ENCODE measurements at regions not wholly inside any gene's neighbourhood (a gene's known extent, or its start where the extent isn't known, plus 50 kb on each side); places are given as distances from the start of the nearest gene placed in this dataset.

DNA sequence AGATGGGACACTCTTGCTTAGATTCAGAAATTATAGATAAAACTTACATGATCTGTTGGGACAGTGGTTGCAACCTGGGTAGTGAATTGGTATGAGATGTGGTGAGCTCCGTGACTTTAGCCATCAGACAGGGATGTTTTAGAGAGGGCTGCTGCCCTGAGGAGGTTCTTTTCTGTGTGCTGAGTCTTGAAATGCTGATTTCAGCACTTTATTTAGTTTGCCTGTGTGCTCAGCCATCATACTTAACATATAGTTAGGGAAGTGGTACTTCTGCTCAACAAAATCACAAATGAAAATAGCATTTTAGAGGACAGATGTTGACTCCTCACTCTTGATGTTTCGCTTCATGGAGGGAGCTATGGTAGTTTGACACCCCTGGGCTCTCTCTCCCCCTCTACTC lies 95.9 kb upstream of the CDH13 start:
- Histone ChIP-seq H3K4me1 (ENCODE audit: insufficient read depth, poor library complexity, severe bottlenecking) (no peaks in the 10 kb centered on the region), H3K27me3 (ENCODE audit: insufficient read depth, poor library complexity, severe bottlenecking) (peaks cover 8% of the 10 kb centered on the region), H3K4me3 (ENCODE audit: severe bottlenecking) (no peak overlapping the region), H3K36me3 (ENCODE audit: low read depth) (no peaks in the 10 kb centered on the region), H3K27ac (ENCODE audit: poor library complexity, severe bottlenecking) (no peak overlapping the region), H3K9me3 (ENCODE audit: severe bottlenecking) (no peaks in the 10 kb centered on the region)
- ATAC-seq (ENCODE audit: low read depth), result no peak
- TF ChIP-seq, protein P1, sequence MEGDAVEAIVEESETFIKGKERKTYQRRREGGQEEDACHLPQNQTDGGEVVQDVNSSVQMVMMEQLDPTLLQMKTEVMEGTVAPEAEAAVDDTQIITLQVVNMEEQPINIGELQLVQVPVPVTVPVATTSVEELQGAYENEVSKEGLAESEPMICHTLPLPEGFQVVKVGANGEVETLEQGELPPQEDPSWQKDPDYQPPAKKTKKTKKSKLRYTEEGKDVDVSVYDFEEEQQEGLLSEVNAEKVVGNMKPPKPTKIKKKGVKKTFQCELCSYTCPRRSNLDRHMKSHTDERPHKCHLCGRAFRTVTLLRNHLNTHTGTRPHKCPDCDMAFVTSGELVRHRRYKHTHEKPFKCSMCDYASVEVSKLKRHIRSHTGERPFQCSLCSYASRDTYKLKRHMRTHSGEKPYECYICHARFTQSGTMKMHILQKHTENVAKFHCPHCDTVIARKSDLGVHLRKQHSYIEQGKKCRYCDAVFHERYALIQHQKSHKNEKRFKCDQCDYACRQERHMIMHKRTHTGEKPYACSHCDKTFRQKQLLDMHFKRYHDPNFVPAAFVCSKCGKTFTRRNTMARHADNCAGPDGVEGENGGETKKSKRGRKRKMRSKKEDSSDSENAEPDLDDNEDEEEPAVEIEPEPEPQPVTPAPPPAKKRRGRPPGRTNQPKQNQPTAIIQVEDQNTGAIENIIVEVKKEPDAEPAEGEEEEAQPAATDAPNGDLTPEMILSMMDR (IDR thresholded peaks at IDR 0.05; ENCODE audit: poor library complexity, severe bottlenecking), result no peak
- DNase-seq (ENCODE audit: low spot score), result no peak

DNA sequence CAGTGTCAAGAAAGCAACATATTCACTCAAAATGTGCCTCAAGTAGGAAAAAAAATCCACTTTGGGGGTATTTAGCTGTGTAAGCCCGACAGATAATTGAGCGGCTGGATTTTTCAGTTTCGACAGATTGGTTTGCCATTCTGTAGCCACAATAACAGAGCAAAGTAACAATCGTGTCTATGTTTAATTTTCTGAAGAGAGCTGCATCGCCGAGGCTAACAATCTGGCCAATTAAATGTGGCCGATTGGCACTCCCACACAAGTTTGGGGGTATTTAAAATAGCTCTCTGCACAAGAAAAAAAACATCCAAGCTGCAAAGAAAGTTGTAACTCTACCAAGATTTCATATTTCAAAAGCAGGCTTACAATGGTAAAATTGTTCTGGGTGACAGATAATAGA lies 99.7 kb upstream of the CDH13 start:
- Histone ChIP-seq H3K9me3 (ENCODE audit: severe bottlenecking) (no peaks in the 10 kb centered on the region), H3K27ac (ENCODE audit: poor library complexity, severe bottlenecking) (no peak overlapping the region), H3K4me3 (ENCODE audit: severe bottlenecking) (no peak overlapping the region), H3K4me1 (ENCODE audit: insufficient read depth, poor library complexity, severe bottlenecking) (no peaks in the 10 kb centered on the region), H3K36me3 (ENCODE audit: low read depth) (no peaks in the 10 kb centered on the region), H3K27me3 (ENCODE audit: insufficient read depth, poor library complexity, severe bottlenecking) (peaks cover 10% of the 10 kb centered on the region)
- TF ChIP-seq, protein P1 (IDR thresholded peaks at IDR 0.05; ENCODE audit: poor library complexity, severe bottlenecking), result no peak
- no peak for ATAC-seq (ENCODE audit: low read depth)
- DNase-seq (ENCODE audit: low spot score), result no peak

DNA sequence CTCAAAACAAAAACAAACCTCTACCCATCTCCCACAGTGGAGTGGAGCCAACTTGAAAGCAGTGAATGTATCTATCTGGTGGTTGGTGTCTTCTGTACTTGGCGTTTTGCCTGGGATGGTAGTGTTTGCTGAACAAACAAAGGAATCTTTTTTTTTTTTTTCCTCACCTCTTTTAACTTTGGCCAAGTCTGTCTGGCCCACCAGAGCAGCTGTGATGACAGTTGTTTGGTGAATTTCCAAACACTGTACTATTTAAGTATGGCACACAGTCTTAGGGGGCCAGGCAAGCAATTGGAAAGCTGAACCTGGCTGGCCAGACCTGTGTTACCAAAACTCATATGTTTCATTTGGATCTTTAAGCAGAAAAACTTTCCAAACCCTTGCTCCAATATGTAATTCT lies 101.8 kb upstream of the CDH13 start:
- ATAC-seq (ENCODE audit: low read depth), result no peak

DNA sequence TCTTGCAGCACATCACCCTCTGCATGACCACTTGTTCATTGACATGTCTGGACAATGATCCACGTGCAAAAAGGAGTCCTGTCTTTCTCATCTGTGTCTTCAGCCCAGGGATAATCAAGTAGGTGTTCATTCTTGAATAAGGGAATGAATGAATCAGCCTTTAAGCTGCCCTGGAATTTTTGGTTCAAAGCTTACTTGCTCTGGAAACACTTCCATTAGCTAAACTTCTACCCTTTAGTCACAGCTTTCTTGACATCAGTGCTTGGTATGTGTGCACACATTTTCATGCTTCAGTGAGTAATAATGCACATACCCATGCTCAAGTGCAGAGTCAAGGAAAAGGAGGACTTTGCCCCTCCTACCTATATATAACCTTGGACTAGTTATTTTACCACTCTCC lies 103.0 kb upstream of the CDH13 start:
- no peak overlapping the region for H3K27ac ChIP-seq (ENCODE audit: poor library complexity, severe bottlenecking)
- H3K4me3 ChIP-seq (ENCODE audit: severe bottlenecking), result no peak overlapping the region
- TF ChIP-seq, protein P1 (IDR thresholded peaks at IDR 0.05; ENCODE audit: poor library complexity, severe bottlenecking), result no peak
- peaks cover 16% of the 10 kb centered on the region for H3K27me3 ChIP-seq (ENCODE audit: insufficient read depth, poor library complexity, severe bottlenecking)
- DNase-seq (ENCODE audit: low spot score) (no peak), ATAC-seq (ENCODE audit: low read depth) (no peak)
- no peaks in the 10 kb centered on the region for H3K4me1 ChIP-seq (ENCODE audit: insufficient read depth, poor library complexity, severe bottlenecking)
- H3K9me3 ChIP-seq (ENCODE audit: severe bottlenecking), result no peaks in the 10 kb centered on the region
- H3K36me3 ChIP-seq (ENCODE audit: low read depth), result no peaks in the 10 kb centered on the region

More for the DNA sequence above, 101.8 kb upstream of the CDH13 start:
- Histone ChIP-seq H3K4me1 (ENCODE audit: insufficient read depth, poor library complexity, severe bottlenecking) (no peaks in the 10 kb centered on the region), H3K36me3 (ENCODE audit: low read depth) (no peaks in the 10 kb centered on the region), H3K4me3 (ENCODE audit: severe bottlenecking) (no peak overlapping the region), H3K27me3 (ENCODE audit: insufficient read depth, poor library complexity, severe bottlenecking) (peaks cover 14% of the 10 kb centered on the region), H3K9me3 (ENCODE audit: severe bottlenecking) (no peaks in the 10 kb centered on the region), H3K27ac (ENCODE audit: poor library complexity, severe bottlenecking) (no peak overlapping the region)
- no peak for DNase-seq (ENCODE audit: low spot score)
- TF ChIP-seq, protein P1 (IDR thresholded peaks at IDR 0.05; ENCODE audit: poor library complexity, severe bottlenecking), result no peak

DNA sequence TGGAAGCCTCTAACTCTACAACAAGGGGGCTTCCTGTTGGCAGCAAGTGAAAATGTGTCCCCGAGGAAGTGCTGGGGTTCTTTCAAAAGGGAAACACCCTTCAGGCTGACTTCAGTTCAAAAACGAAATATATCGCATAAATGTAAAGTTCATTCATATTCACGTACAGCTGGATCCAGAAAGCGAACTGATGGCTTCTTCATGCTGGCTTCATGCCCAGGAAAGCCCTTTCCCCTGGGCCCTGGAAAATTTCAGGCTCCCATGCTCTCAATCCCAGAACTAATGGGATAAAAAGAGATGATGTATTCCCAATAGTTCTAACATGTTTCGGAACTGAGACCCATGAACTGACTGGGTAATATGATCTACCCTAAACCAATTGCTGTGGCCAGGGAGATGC lies 104.7 kb upstream of the CDH13 start:
- H3K9me3 ChIP-seq (ENCODE audit: severe bottlenecking), result no peaks in the 10 kb centered on the region
- peaks cover 23% of the 10 kb centered on the region for H3K27me3 ChIP-seq (ENCODE audit: insufficient read depth, poor library complexity, severe bottlenecking)
- DNase-seq (ENCODE audit: low spot score) (no peak), ATAC-seq (ENCODE audit: low read depth) (no peak)
- no peaks in the 10 kb centered on the region for H3K4me1 ChIP-seq (ENCODE audit: insufficient read depth, poor library complexity, severe bottlenecking)
- no peak overlapping the region for H3K4me3 ChIP-seq (ENCODE audit: severe bottlenecking)
- no peak overlapping the region for H3K27ac ChIP-seq (ENCODE audit: poor library complexity, severe bottlenecking)
- H3K36me3 ChIP-seq (ENCODE audit: low read depth), result no peaks in the 10 kb centered on the region
- TF ChIP-seq, protein P1 (IDR thresholded peaks at IDR 0.05; ENCODE audit: poor library complexity, severe bottlenecking), result no peak

Measured in RWPE2 (cell line).